Nephron progenitor cell (in vitro differentiated cells): ENCODE measurements at regions not wholly inside any gene's neighbourhood (a gene's known extent, or its start where the extent isn't known, plus 50 kb on each side); places are given as distances from the start of the nearest gene placed in this dataset.
"Not testable (repeated sequence)": the region's sequence is repeated elsewhere in the genome, so short reads cannot be mapped to it uniquely, and the experiment has no call there.

Experiments
- DNase-seq: peaks from one replicate; pipeline ENCODE4 v3.0.0; 2021
- H3K27ac Mint-ChIP-seq: 2 replicates; pipeline ENCODE4 v1.8.0; 2021; ENCODE audit warnings: mild to moderate bottlenecking, moderate library complexity, mixed read lengths
- H3K27me3 Mint-ChIP-seq: 2 replicates; pipeline ENCODE4 v1.8.0; 2021; ENCODE audit warnings: mild to moderate bottlenecking, low read depth, mixed read lengths; ENCODE audit not compliant: poor library complexity
- H3K36me3 Mint-ChIP-seq: 2 replicates; pipeline ENCODE4 v1.8.0; 2021; ENCODE audit warnings: low read depth, mixed read lengths
- H3K4me1 Mint-ChIP-seq: 2 replicates; pipeline ENCODE4 v1.8.0; 2021; ENCODE audit warnings: mixed read lengths
- H3K4me3 Mint-ChIP-seq: 2 replicates; pipeline ENCODE4 v1.8.0; 2021; ENCODE audit warnings: mild to moderate bottlenecking, moderate library complexity, mixed read lengths
- H3K9me3 Mint-ChIP-seq: 2 replicates; pipeline ENCODE4 v1.8.0; 2021; ENCODE audit warnings: mild to moderate bottlenecking, moderate library complexity, mixed read lengths
- TF ChIP-seq, protein P1 (sequence below): fragments of 200-600 bp; sonication (generic); IDR thresholded peaks from 2 replicates; pipeline ENCODE4 v1.5.0; 2021; ENCODE audit warnings: antibody characterized with exemption

DNA sequence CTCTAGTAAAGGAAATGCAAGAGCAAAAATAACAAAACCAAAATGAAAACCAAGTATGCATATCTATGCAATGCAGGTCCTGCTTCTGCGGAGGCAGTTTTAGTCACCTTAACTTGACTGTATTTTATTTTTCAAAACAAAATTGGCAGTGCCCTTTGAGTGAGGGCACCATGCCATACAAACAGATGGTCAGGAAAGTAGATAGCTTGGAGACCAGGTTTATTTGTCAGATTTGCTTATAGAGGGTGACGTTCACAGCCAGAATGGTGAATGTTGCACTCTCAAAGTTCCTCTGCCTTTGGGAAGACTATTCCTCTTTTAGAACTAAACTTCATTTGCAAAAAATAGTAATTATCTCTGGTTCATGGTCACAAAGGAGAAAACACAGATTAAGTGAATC, 801.9 kb downstream of the ANKRD7 start:
- TF ChIP-seq, protein P1, sequence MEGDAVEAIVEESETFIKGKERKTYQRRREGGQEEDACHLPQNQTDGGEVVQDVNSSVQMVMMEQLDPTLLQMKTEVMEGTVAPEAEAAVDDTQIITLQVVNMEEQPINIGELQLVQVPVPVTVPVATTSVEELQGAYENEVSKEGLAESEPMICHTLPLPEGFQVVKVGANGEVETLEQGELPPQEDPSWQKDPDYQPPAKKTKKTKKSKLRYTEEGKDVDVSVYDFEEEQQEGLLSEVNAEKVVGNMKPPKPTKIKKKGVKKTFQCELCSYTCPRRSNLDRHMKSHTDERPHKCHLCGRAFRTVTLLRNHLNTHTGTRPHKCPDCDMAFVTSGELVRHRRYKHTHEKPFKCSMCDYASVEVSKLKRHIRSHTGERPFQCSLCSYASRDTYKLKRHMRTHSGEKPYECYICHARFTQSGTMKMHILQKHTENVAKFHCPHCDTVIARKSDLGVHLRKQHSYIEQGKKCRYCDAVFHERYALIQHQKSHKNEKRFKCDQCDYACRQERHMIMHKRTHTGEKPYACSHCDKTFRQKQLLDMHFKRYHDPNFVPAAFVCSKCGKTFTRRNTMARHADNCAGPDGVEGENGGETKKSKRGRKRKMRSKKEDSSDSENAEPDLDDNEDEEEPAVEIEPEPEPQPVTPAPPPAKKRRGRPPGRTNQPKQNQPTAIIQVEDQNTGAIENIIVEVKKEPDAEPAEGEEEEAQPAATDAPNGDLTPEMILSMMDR = no peak
- Mint-ChIP-seq H3K9me3 (peaks cover 16% of the 10 kb centered on the region), H3K27me3 (no peaks in the 10 kb centered on the region), H3K4me1 (no peaks in the 10 kb centered on the region), H3K27ac (no peak overlapping the region), H3K36me3 (no peaks in the 10 kb centered on the region), H3K4me3 (no peak overlapping the region)
- DNase-seq = no peak

DNA sequence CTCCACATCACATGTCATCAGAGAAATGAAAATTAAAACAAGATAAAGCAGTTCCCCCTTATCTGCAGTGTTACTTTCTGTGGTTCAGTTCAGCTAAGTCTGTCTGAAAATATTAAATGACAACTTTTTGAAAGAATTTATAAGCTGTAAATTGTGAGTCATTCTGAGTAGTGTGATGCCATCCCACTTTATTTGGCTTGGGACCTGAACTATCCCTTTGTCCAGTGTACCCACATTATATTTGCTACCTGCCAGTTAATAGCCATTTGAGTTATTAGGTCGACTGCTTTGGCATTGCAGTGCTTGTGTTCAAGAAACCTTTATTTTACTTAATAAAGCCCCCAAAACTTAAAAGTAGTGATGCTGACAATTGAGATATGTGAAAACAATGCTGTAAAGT, 804.2 kb downstream of the ANKRD7 start:
- no peak overlapping the region for H3K4me3 Mint-ChIP-seq
- no peaks in the 10 kb centered on the region for H3K4me1 Mint-ChIP-seq
- H3K9me3 Mint-ChIP-seq = no peaks in the 10 kb centered on the region
- DNase-seq = no peak
- H3K27me3 Mint-ChIP-seq = no peaks in the 10 kb centered on the region
- TF ChIP-seq, protein P1 = no peak
- H3K27ac Mint-ChIP-seq = no peak overlapping the region
- no peaks in the 10 kb centered on the region for H3K36me3 Mint-ChIP-seq

DNA sequence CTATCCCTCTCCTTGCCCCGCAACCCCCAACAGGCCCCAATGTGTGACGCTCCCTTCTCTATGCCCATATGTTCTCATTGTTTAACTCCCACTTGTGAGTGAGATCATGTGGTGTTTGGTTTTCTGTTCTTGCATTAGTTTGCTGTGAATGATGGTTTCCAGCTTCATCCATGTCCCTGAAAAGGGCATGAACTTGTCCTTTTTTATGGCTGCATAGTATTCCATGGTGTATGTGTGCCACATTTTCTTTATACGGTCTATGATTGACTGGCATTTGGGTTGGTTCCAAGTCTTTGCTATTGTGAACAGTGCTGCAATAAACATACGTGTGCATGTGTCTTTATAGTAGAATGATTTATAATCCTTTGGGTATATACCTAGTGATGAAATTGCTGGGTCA, 807.6 kb downstream of the ANKRD7 start:
- not testable (repeated sequence) for H3K27me3 Mint-ChIP-seq, H3K27ac Mint-ChIP-seq, DNase-seq, H3K9me3 Mint-ChIP-seq, H3K4me1 Mint-ChIP-seq, H3K36me3 Mint-ChIP-seq, H3K4me3 Mint-ChIP-seq

DNA sequence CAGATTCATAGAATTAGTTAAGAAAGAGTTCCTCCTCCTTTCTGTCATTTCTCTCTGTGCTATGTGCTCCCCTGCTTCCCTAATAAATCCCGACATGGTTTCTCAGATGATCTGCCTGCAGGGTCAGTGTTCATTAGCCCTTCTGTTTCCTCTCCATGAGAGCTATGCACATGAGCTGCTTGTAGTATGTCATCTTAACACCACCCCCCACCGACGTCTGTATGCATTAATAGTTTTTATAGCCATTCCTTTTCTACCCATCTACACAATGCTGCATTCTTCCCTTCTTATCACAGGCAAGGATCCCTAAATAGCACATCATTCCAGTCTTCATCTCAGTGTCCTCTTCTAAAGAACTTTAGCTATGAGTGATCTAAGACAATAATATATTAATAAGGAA, 809.1 kb downstream of the ANKRD7 start:
- no peaks in the 10 kb centered on the region for H3K27me3 Mint-ChIP-seq
- no peaks in the 10 kb centered on the region for H3K4me1 Mint-ChIP-seq
- DNase-seq = no peak
- no peaks in the 10 kb centered on the region for H3K9me3 Mint-ChIP-seq
- TF ChIP-seq, protein P1 = no peak
- no peak overlapping the region for H3K4me3 Mint-ChIP-seq
- no peak overlapping the region for H3K27ac Mint-ChIP-seq
- H3K36me3 Mint-ChIP-seq = no peaks in the 10 kb centered on the region

DNA sequence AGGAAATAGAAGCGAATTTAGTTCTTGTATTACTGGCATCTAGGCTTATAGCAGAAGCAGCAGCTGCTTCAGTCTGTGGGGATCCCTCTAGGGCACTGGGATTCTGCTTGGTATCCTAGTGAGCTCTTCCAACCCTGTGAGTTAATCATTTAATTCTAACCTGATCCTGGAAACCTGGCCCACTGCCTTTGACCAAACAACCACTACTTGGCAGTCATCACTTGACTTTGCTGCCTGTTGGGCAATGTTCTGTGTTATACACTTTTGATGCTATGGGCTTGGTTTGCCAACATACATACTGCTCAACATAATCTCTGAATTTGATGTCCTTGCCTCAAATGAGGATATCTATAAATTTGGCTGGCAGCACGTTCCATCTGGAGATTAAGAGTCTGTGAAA, 813.4 kb downstream of the ANKRD7 start:
- no peaks in the 10 kb centered on the region for H3K36me3 Mint-ChIP-seq
- DNase-seq = no peak
- TF ChIP-seq, protein P1 = no peak
- peaks cover 5% of the 10 kb centered on the region for H3K9me3 Mint-ChIP-seq
- no peak overlapping the region for H3K4me3 Mint-ChIP-seq
- H3K27ac Mint-ChIP-seq = peak overlapping the region; percentile 58
- no peaks in the 10 kb centered on the region for H3K27me3 Mint-ChIP-seq
- H3K4me1 Mint-ChIP-seq = no peaks in the 10 kb centered on the region

DNA sequence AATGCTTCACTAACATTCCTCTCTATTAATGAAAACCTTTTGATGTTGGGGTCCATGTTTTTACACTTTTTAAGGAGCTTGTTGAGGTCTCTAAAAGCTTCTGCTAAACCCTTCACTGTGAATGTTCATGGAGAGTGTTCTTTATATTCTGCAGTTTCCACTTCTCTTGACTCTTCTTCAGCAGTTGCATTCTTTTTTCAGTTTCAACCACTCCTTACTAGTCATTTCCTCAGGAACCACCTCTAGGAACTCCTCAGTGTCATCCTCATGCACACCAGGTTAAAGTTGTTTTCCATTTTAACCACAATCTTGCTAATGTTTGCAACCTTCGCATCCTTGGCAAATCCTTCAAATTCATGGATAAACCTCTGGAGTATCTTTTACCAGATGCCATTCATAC, 821.6 kb downstream of the ANKRD7 start:
- TF ChIP-seq, protein P1 = no peak
- DNase-seq = no peak
- no peak overlapping the region for H3K4me3 Mint-ChIP-seq
- H3K9me3 Mint-ChIP-seq = peaks cover 4% of the 10 kb centered on the region
- H3K27me3 Mint-ChIP-seq = no peaks in the 10 kb centered on the region
- H3K36me3 Mint-ChIP-seq = no peaks in the 10 kb centered on the region
- H3K27ac Mint-ChIP-seq = no peak overlapping the region
- no peaks in the 10 kb centered on the region for H3K4me1 Mint-ChIP-seq

DNA sequence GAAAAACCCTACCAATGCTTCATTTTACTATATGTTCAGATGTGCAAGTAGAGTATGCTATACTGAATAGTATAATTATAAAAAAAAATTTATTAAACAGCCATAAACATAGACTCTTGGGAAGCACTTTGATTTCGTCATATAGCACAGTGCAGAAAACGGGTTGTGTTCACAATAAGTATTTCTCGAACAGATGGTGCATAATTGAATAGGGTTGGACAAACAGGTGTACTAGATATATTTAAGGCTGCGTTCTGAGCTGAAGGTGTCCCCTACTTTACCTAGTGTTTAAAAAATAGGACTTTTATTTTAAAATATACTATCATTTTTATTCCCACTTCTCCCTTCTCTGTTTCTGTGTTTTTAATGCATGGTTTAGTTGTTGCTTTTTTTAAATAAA, 841.5 kb downstream of the ANKRD7 start:
- H3K36me3 Mint-ChIP-seq = no peaks in the 10 kb centered on the region
- no peak for DNase-seq
- no peaks in the 10 kb centered on the region for H3K27me3 Mint-ChIP-seq
- TF ChIP-seq, protein P1 = no peak
- H3K9me3 Mint-ChIP-seq = no peaks in the 10 kb centered on the region
- H3K4me3 Mint-ChIP-seq = no peak overlapping the region
- H3K27ac Mint-ChIP-seq = no peak overlapping the region
- H3K4me1 Mint-ChIP-seq = no peaks in the 10 kb centered on the region
